Ovary (tissue), 7 donors: ENCODE measurements at regions not wholly inside any gene's neighbourhood (a gene's known extent, or its start where the extent isn't known, plus 50 kb on each side); places are given as distances from the start of the nearest gene placed in this dataset.

ENCODE experiments used
- DNase-seq, 5 donors: peaks; one replicate each; pipeline ENCODE4 v3.0.0-alpha.2; 2019 to 2020
- H3K27ac ChIP-seq, 2 donors: fragments of 200-600 bp; one replicate each; pipeline versions ENCODE4 v1.5.1 to v1.8.0; 2019 to 2022
- H3K27me3 ChIP-seq: fragments of 200-600 bp; one replicate; pipeline ENCODE4 v1.8.0; 2022
- H3K36me3 ChIP-seq: fragments of 200-600 bp; sonication (generic); one replicate; pipeline ENCODE4 v1.5.1; 2019
- H3K4me1 ChIP-seq: one replicate; pipeline ENCODE4 v1.8.1; 2013; ENCODE audit warnings: mild to moderate bottlenecking, moderate library complexity; ENCODE audit not compliant: insufficient read depth
- H3K4me3 ChIP-seq: fragments of 200-600 bp; sonication (generic); one replicate; pipeline ENCODE4 v1.5.1; 2017
- H3K9me3 ChIP-seq, 2 donors: fragments of 200-600 bp in 1 of 2; sonication (generic) in 1 of 2; one replicate each; pipeline versions ENCODE4 v1.5.1 to v1.8.1; 2013 to 2019; ENCODE audit warnings: mild to moderate bottlenecking in 1 of 2, moderate library complexity in 1 of 2
- CTCF ChIP-seq, 3 donors: fragments of 450-650 bp in 2 of 3; fragments of 200-600 bp in 1 of 3; IDR thresholded peaks; one replicate each; pipeline versions ENCODE4 v1.5.1 to v1.8.0; 2016 to 2022; ENCODE audit warnings: antibody characterized with exemption in 3 of 3, mild to moderate bottlenecking in 1 of 3
- EP300 ChIP-seq: sonication (generic); formaldehyde crosslinking; IDR thresholded peaks from one replicate; pipeline ENCODE4 v1.6.1; 2017; ENCODE audit warnings: antibody characterized with exemption
- POLR2A ChIP-seq: fragments of 450-650 bp; IDR thresholded peaks from one replicate; pipeline ENCODE4 v1.6.1; 2017; ENCODE audit warnings: antibody characterized with exemption, mild to moderate bottlenecking, moderate library complexity
- WGBS, 3 donors: extraction: QIAGEN DNeasy Blood & Tissue Kit in 1 of 3; methylation state at CpG; one replicate each; pipeline versions ENCODE4 v1.1.5 to v1.1.7; 2013 to 2017; 5-methylcytosine and 5-hydroxymethylcytosine counted together
- intact Hi-C, 4 donors: fragments of 100-400 bp; cut with DNase I; formaldehyde crosslinking; loops; one replicate each; pipeline versions ENCODE4 v1.11.0 to v1.15.1; 2022 to 2023
- donor health status: DM: no; HTN: no; CAD: no; lungs with moderate emphysema.
- donor health status: DM: no; HTN: no; CAD: no.
- donor health status: Bipolar disorder and iron deficiency.
- donor health status: DM: no; HTN: no; CAD: no.
- donor health status: DM: yes; HTN: yes; CAD: no.

GRCh38 chr6:111980971-111981840, 72.7 kb upstream of the CCN6 start:
- 43 to 48% (median 46%) methylated on average over 8 of the region's 8 CpGs for WGBS, 3 donors
- H3K4me1 ChIP-seq = peaks cover 4% of the 10 kb centered on the region
- no peaks in the 10 kb centered on the region for H3K36me3 ChIP-seq
- intact Hi-C loops = no loop called here
- no peak overlapping the region for H3K27ac ChIP-seq
- H3K4me3 ChIP-seq = no peak overlapping the region
- DNase-seq = no peak
- H3K27me3 ChIP-seq = no peaks in the 10 kb centered on the region
- no peaks in the 10 kb centered on the region for H3K9me3 ChIP-seq
- TF ChIP-seq CTCF (IDR thresholded peaks at IDR 0.05) = no peak
- no peak for TF ChIP-seq EP300

- no peak overlapping the region for H3K27ac ChIP-seq
- TF ChIP-seq EP300 = no peak
- TF ChIP-seq POLR2A = no peak
- WGBS, 3 donors = 93 to 96% (median 94%) methylated on average over 1 of the region's 1 CpG
- no peaks in the 10 kb centered on the region for H3K27me3 ChIP-seq
- no peaks in the 10 kb centered on the region for H3K9me3 ChIP-seq
- no peaks in the 10 kb centered on the region for H3K36me3 ChIP-seq
- intact Hi-C loops = no loop called here
- DNase-seq = no peak
- H3K4me1 ChIP-seq = peaks cover 4% of the 10 kb centered on the region
- no peak overlapping the region for H3K4me3 ChIP-seq
Observed at GRCh38 chr6:111982681-111983080, 71.2 kb upstream of the CCN6 start.

- peaks cover 4% of the 10 kb centered on the region for H3K4me1 ChIP-seq
- H3K4me3 ChIP-seq = no peak overlapping the region
- H3K27ac ChIP-seq = no peak overlapping the region
- intact Hi-C loops = no loop called here
- no peaks in the 10 kb centered on the region for H3K9me3 ChIP-seq
- no peaks in the 10 kb centered on the region for H3K36me3 ChIP-seq
- H3K27me3 ChIP-seq = no peaks in the 10 kb centered on the region
- no peak for DNase-seq
- 91 to 95% (median 93%) methylated on average over 3 of the region's 3 CpGs for WGBS, 3 donors
- TF ChIP-seq CTCF (IDR thresholded peaks at IDR 0.05) (no peak), POLR2A (no peak), EP300 (no peak)
Observed at GRCh38 chr6:111983193-111983592, 70.7 kb upstream of the CCN6 start.

GRCh38 chr6:111984081-111984480, 69.8 kb upstream of the CCN6 start:
- no peaks in the 10 kb centered on the region for H3K27me3 ChIP-seq
- H3K9me3 ChIP-seq = no peaks in the 10 kb centered on the region
- H3K4me1 ChIP-seq = peaks cover 4% of the 10 kb centered on the region
- no peak for DNase-seq
- TF ChIP-seq POLR2A (no peak), CTCF (IDR thresholded peaks at IDR 0.05) (no peak), EP300 (no peak)
- no peak overlapping the region for H3K4me3 ChIP-seq
- 89 to 93% (median 90%) methylated on average over 4 of the region's 4 CpGs for WGBS, 3 donors
- H3K27ac ChIP-seq = no peak overlapping the region
- no peaks in the 10 kb centered on the region for H3K36me3 ChIP-seq
- intact Hi-C loops = no loop called here

GRCh38 chr6:111984516-111985201, 69.2 kb upstream of the CCN6 start:
- Histone ChIP-seq H3K4me3 (no peak overlapping the region), H3K27me3 (no peaks in the 10 kb centered on the region), H3K9me3 (no peaks in the 10 kb centered on the region), H3K27ac (no peak overlapping the region), H3K36me3 (no peaks in the 10 kb centered on the region), H3K4me1 (peaks cover 4% of the 10 kb centered on the region)
- no peak for TF ChIP-seq EP300
- no peak for TF ChIP-seq CTCF (IDR thresholded peaks at IDR 0.05)
- TF ChIP-seq POLR2A = no peak
- WGBS, 3 donors = 89 to 92% (median 91%) methylated on average over 5 of the region's 5 CpGs
- no peak for DNase-seq
- intact Hi-C loops = no loop called here
